B cell (primary cell): ENCODE measurements at regions not wholly inside any gene's neighbourhood (a gene's known extent, or its start where the extent isn't known, plus 50 kb on each side); places are given as distances from the start of the nearest gene placed in this dataset.

ENCODE experiments used
- ATAC-seq: fragments of 200-7000 bp; cut with Tn5 transposase; one replicate; pipeline ENCODE4 v1.10.0; 2021; ENCODE audit warnings: low read depth, mild to moderate bottlenecking, moderate number of reproducible peaks, moderate library complexity
- CTCF ChIA-PET: fragments of 350-600 bp; sonication (Branson Sonifier 250); formaldehyde crosslinking; loops from one replicate; lab custom pipeline; 2021; ENCODE audit warnings: antibody characterized with exemption, inconsistent platforms; lab: Charles Lee
- POLR2A ChIA-PET: fragments of 350-600 bp; sonication (Branson Sonifier 250); formaldehyde crosslinking; loops from one replicate; lab custom pipeline; 2021; ENCODE audit warnings: antibody characterized with exemption; lab: Charles Lee
- DNase-seq: peaks from one replicate; pipeline ENCODE4 v3.0.0; 2013
- H2AFZ ChIP-seq: 2 replicates; pipeline ENCODE4 v1.6.1; 2012; ENCODE audit warnings: mild to moderate bottlenecking, low read depth, low read length; ENCODE audit not compliant: insufficient read depth, poor library complexity, severe bottlenecking
- H3K27ac ChIP-seq, 2 donors: 1 replicate in 1 of 2; 2 replicates in 1 of 2; pipeline ENCODE4 v1.5.1; 2012 to 2013; ENCODE audit warnings: low read length in 2 of 2, mild to moderate bottlenecking in 2 of 2, moderate library complexity in 1 of 2
- H3K27me3 ChIP-seq, 4 experiments: fragments of 200-600 bp in 1 of 4; sonication (generic) in 1 of 4; replicated peaks in 1 of 4; 1 replicate in 2 of 4; 2 replicates in 2 of 4; pipeline versions ENCODE4 v1.6.1 to v1.7.0; 2013 to 2016; ENCODE audit warnings: low read length in 3 of 4, mild to moderate bottlenecking in 2 of 4, mixed read lengths in 1 of 4, moderate library complexity in 1 of 4; ENCODE audit not compliant: insufficient read depth in 4 of 4, control insufficient read depth in 3 of 4; ENCODE audit errors: control extremely low read depth in 1 of 4
- H3K36me3 ChIP-seq, 2 experiments: replicated peaks in 1 of 2; 1 replicate in 1 of 2; 2 replicates in 1 of 2; pipeline versions ENCODE4 v1.6.1 to v1.7.1; 2013; ENCODE audit warnings: low read length in 1 of 2; ENCODE audit not compliant: insufficient read depth in 2 of 2, control insufficient read depth in 1 of 2; ENCODE audit errors: control extremely low read depth in 1 of 2, extremely low read depth in 1 of 2
- H3K4me1 ChIP-seq, 2 donors: fragments of 200-600 bp in 1 of 2; sonication (generic) in 1 of 2; 1 replicate in 1 of 2; 2 replicates in 1 of 2; pipeline versions ENCODE4 v1.5.1 to v1.6.1; 2013 to 2017; ENCODE audit warnings: low read length in 2 of 2; ENCODE audit not compliant: control insufficient read depth in 2 of 2, insufficient read depth in 2 of 2
- H3K4me2 ChIP-seq: replicated peaks from 2 replicates; pipeline ENCODE3; 2012; ENCODE audit warnings: mild to moderate bottlenecking, low read depth, low read length; ENCODE audit not compliant: poor library complexity, severe bottlenecking
- H3K4me3 ChIP-seq, 5 experiments: fragments of 200-600 bp in 1 of 5; sonication (generic) in 1 of 5; 1 replicate in 3 of 5; 2 replicates in 2 of 5; pipeline versions ENCODE4 v1.5.1 to v1.7.0; 2011 to 2016; ENCODE audit warnings: low read length in 4 of 5, mild to moderate bottlenecking in 4 of 5, low read depth in 2 of 5, control low read depth in 1 of 5, moderate library complexity in 1 of 5; ENCODE audit not compliant: insufficient read depth in 1 of 5; ENCODE audit errors: control extremely low read depth in 1 of 5, extremely low read depth in 1 of 5
- H3K79me2 ChIP-seq: fragments of 200-600 bp; sonication (generic); one replicate; pipeline ENCODE4 v1.6.0; 2016; ENCODE audit warnings: low read length; ENCODE audit not compliant: control insufficient read depth, insufficient read depth
- H3K9ac ChIP-seq: fragments of 200-600 bp; sonication (generic); 2 replicates; pipeline ENCODE4 v1.6.1; 2017; ENCODE audit warnings: mild to moderate bottlenecking, low read length, moderate library complexity
- H3K9me3 ChIP-seq, 3 donors: one replicate each; pipeline versions ENCODE4 v1.6.1 to v1.7.1; 2013; ENCODE audit warnings: low read length in 2 of 3; ENCODE audit not compliant: control insufficient read depth in 2 of 3, insufficient read depth in 1 of 3; ENCODE audit errors: control extremely low read depth in 1 of 3
- H4K20me1 ChIP-seq: 2 replicates; pipeline ENCODE4 v1.6.0; 2012; ENCODE audit warnings: mild to moderate bottlenecking, low read length; ENCODE audit not compliant: insufficient read depth, control insufficient read depth, poor library complexity, severe bottlenecking
- H3K27ac Mint-ChIP-seq: one replicate; pipeline ENCODE4 v1.8.0; 2021; ENCODE audit warnings: mixed read lengths
- H3K27me3 Mint-ChIP-seq: one replicate; pipeline ENCODE4 v1.8.0; 2021; ENCODE audit warnings: mixed read lengths
- H3K4me1 Mint-ChIP-seq: one replicate; pipeline ENCODE4 v1.8.0; 2021; ENCODE audit warnings: mixed read lengths
- H3K4me3 Mint-ChIP-seq: one replicate; pipeline ENCODE4 v1.8.0; 2021; ENCODE audit warnings: mixed read lengths
- H3K9me3 Mint-ChIP-seq: one replicate; pipeline ENCODE4 v1.8.0; 2022; ENCODE audit warnings: mixed read lengths; ENCODE audit not compliant: insufficient read depth
- EZH2 ChIP-seq: IDR thresholded peaks from 2 replicates; pipeline ENCODE4 v1.6.1; 2012; ENCODE audit warnings: borderline replicate concordance, low read depth, mild to moderate bottlenecking, moderate library complexity, low read length; ENCODE audit not compliant: insufficient read depth, poor library complexity, severe bottlenecking
- WGBS: methylation state at CpG from one replicate; pipeline ENCODE4 v1.1.5; 2013; ENCODE audit warnings: missing lambda C conversion rate; ENCODE audit not compliant: insufficient coverage; 5-methylcytosine and 5-hydroxymethylcytosine counted together
- intact Hi-C: fragments of 100-400 bp; cut with micrococcal nuclease; formaldehyde crosslinking; loops from one replicate; pipeline ENCODE4 v1.10.0; 2022
- TF ChIP-seq, protein P1 (sequence below): fragments of 200-600 bp; IDR thresholded peaks from one replicate; pipeline ENCODE4 v1.8.0; 2022; ENCODE audit warnings: antibody characterized with exemption, mild to moderate bottlenecking

DNA sequence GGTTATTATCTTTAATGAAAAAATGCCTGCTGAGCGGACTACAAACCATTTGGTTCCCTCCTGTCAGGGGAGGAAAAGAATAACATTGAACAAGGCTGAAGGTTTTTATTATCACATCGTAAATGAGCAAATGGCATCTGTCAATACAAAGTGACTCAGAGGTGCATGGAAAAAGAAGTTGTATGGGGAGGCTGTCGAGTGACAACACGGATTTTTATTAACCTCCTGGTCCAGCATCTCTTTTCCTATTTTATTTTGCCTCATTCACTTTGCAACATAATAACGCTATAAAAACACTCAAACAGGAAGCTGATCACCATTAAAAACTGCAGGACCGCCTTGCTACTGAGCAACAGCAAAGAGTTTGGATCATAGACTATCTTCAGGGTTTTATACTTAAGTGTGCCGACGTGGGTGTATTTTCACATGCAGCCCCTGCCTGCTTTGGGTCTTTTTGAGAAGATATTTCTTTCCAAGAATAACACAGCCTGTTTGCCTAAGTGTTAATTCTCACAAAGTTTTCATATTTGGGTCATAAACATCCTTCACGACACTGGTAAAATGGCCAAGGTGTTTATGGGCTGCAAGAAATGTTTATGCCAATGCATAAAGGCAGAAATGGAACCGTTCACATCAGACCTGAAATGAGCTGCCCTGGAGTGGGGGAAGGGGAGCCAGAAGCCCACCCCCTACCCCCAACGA is 132.1 kb upstream of the SALL4 start:
- WGBS = 100% methylated on average over 2 of the region's 11 CpGs
- DNase-seq (no peak), ATAC-seq (no peak)
- Histone ChIP-seq H3K27me3 (no peaks in the 10 kb centered on the region), H3K36me3 (no peaks in the 10 kb centered on the region), H2AFZ (no peak overlapping the region), H3K4me1 (no peaks in the 10 kb centered on the region), H3K4me2 (no peak overlapping the region), H3K4me3 (no peak overlapping the region), H3K9ac (no peak overlapping the region), H3K79me2 (no peaks in the 10 kb centered on the region), H3K9me3 (no peaks in the 10 kb centered on the region), H3K27ac (no peak overlapping the region), H4K20me1 (no peaks in the 10 kb centered on the region)
- CTCF ChIA-PET = interaction anchor here (0.5 kb wide), 1 partner anchor 107 kb away, joined by 5 read pairs; no protein-coding TSS in a partner anchor
- intact Hi-C loops = no loop called here
- Mint-ChIP-seq H3K27me3 (no peaks in the 10 kb centered on the region), H3K4me3 (no peak overlapping the region), H3K27ac (no peak overlapping the region), H3K4me1 (no peaks in the 10 kb centered on the region), H3K9me3 (no peaks in the 10 kb centered on the region)
- POLR2A ChIA-PET = no interaction called here
- no peak for TF ChIP-seq EZH2
- TF ChIP-seq, protein P1, sequence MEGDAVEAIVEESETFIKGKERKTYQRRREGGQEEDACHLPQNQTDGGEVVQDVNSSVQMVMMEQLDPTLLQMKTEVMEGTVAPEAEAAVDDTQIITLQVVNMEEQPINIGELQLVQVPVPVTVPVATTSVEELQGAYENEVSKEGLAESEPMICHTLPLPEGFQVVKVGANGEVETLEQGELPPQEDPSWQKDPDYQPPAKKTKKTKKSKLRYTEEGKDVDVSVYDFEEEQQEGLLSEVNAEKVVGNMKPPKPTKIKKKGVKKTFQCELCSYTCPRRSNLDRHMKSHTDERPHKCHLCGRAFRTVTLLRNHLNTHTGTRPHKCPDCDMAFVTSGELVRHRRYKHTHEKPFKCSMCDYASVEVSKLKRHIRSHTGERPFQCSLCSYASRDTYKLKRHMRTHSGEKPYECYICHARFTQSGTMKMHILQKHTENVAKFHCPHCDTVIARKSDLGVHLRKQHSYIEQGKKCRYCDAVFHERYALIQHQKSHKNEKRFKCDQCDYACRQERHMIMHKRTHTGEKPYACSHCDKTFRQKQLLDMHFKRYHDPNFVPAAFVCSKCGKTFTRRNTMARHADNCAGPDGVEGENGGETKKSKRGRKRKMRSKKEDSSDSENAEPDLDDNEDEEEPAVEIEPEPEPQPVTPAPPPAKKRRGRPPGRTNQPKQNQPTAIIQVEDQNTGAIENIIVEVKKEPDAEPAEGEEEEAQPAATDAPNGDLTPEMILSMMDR = no peak

DNA sequence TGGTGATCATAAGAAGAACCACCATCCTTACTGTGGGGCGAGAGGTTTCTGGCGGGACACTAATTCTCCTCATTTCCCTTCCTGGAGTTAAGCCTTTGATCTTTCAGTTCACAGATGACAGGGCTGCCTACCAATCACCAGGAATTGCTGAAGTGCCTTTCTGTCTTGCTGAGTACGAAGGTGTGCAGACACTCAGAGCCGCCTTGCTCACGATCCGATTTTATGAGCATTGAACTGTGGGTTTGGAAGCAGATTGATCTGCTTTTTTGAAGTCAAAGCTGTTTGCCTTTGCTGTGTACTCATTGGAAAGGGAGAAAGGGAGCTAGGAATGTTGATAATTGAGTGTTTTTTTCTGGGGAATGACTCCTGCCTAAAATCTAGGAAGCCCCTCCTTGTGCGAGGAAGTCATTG is 129.1 kb upstream of the SALL4 start:
- H3K79me2 ChIP-seq = no peaks in the 10 kb centered on the region
- H3K27me3 ChIP-seq = no peaks in the 10 kb centered on the region
- no peak overlapping the region for H3K9ac ChIP-seq
- H3K9me3 Mint-ChIP-seq = no peaks in the 10 kb centered on the region
- H3K4me3 ChIP-seq = no peak overlapping the region
- no peak overlapping the region for H3K27ac ChIP-seq
- DNase-seq (no peak), ATAC-seq (no peak)
- no peaks in the 10 kb centered on the region for H3K27me3 Mint-ChIP-seq
- H3K9me3 ChIP-seq = no peaks in the 10 kb centered on the region
- no peaks in the 10 kb centered on the region for H3K36me3 ChIP-seq
- H3K4me3 Mint-ChIP-seq = no peak overlapping the region
- no peaks in the 10 kb centered on the region for H4K20me1 ChIP-seq
- CTCF ChIA-PET = no interaction called here
- H3K4me2 ChIP-seq = no peak overlapping the region
- no peak overlapping the region for H3K27ac Mint-ChIP-seq
- no peaks in the 10 kb centered on the region for H3K4me1 ChIP-seq
- TF ChIP-seq, protein P1 = no peak
- no peak for TF ChIP-seq EZH2
- H2AFZ ChIP-seq = no peak overlapping the region
- intact Hi-C loops = no loop called here
- 95% methylated on average over 5 of the region's 7 CpGs for WGBS
- POLR2A ChIA-PET = no interaction called here
- no peaks in the 10 kb centered on the region for H3K4me1 Mint-ChIP-seq
